T47D (cell line): ENCODE measurements at regions not wholly inside any gene's neighbourhood (a gene's known extent, or its start where the extent isn't known, plus 50 kb on each side); places are given as distances from the start of the nearest gene placed in this dataset.

Experiments used
- DNase-seq, 2 experiments: peaks; one replicate each; pipeline versions ENCODE4 v3.0.0 to v3.0.0-alpha.2; 2011 to 2012; ENCODE audit warnings: low read depth in 1 of 2, low spot score in 1 of 2
- JUND ChIP-seq: IDR thresholded peaks from 2 replicates; pipeline ENCODE4 v1.6.1; 2012; ENCODE audit warnings: low read depth
- in situ Hi-C: cut with HindIII; loops from 2 replicates; pipeline ENCODE4 v1.10.0; 2016; ENCODE audit warnings: low sequenced_read_pairs, low pct_unique_long_range_greater_than_20kb

DNA sequence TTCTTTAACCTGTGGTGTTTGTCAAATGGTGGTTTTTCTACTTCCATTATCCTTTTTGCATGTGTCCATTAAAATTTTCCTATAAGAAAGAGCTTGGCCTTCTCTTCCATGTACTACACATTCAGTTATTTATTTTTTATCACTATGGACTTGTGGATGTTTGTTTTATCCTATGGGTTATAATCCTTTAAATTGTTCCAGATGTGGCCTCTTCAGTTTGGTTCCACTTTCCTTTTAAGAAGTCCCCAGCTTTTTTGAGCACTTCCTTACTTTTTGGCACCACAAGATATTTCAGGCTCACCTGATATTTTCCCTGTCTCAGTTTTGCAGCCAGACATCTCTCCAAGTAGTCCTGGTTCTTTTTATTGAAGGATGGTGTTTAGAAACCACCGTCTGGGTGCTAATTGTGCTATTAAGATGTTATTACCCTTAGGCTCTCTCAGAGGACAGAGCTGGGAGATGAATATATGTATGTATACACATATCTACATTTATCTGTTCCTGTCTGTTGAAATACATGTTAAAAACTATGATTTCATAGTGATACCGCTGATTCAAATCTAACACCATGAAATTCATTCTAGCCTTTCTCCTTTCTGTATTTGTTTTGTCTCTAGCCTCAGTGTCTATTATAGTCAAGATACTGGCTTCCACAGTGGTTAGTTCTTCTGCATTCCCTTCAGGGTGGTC lies 408.5 kb upstream of the RGS6 start:
- in situ Hi-C loops: no loop called here
- TF ChIP-seq JUND: no peak
- DNase-seq: no peak

DNA sequence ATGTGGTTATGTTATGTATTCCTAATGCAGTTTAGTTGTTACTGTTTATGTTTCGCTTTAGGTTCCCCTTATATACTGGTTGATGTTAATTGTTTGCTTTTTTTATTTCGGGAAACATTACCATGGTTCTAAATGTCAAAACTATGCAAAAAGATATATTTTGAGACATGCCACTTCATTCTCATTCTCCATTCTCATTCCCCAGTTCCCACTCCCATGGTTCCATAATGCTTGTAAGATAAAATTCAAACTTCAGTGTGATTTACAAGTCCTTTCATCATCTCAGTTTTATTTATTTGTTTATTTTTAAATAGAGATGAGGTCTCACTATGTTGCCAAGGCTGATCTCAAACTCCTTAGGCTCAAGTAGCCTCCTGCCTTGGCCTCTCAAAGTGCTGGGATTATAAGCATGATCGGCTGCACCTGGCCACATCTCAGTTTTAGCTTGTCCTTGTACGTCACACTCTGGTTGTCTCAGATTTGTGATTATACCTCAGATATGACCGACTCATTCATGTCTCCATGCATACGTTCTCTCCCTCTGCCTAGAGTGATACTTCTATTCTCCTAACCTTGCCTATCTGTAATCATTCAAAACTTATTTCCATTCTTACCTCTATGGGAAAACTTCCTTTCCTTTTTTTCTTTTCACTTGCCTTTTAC lies 407.8 kb upstream of the RGS6 start:
- no peak for DNase-seq
- no peak for TF ChIP-seq JUND
- in situ Hi-C loops: no loop called here

DNA sequence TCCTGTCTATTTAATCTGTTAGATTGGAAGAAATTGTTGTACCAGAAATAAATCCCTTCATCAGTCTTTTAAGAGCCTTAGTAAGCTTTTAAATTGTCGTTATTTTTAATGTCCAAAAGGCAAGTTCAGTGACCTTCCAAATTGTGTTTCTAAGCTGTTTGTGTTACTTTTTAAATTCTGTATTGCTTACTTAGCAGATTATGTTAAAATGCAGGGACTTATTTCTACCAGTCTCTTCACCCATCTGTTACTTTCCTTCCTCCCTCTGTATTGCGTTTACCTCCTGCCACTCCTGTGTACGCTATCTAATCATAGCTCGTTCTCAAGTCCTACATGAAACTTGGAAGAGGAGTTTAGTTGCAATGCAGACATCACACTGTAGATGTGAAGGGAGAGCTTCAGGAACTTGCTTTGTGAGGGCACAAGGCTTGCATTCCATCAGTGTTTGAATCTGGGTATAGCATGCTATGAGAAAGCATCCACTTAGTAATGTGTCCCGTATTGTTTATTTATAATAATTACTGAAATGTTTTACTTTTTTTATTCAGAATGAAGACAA lies 406.5 kb upstream of the RGS6 start:
- no peak for TF ChIP-seq JUND
- in situ Hi-C loops: no loop called here
- DNase-seq: no peak

DNA sequence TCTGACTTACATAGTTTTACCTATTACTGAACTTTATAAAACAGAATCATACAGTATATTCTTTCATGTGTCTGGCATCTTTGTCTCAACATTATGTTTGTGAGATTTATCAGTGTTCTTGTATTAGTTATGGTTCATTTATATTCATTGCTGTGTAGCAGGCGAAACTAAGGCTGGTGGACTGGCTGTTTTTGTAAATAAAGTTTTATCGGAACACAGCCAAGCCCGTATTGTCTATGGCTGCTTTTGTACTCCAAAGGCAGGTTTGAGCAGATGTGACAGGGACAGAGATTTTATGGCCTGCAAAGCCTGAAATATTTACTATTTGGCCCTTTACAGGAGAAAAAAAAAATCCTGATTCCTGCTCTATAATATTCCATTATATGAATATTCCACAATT lies 405.8 kb upstream of the RGS6 start:
- in situ Hi-C loops: no loop called here
- DNase-seq: no peak
- no peak for TF ChIP-seq JUND

DNA sequence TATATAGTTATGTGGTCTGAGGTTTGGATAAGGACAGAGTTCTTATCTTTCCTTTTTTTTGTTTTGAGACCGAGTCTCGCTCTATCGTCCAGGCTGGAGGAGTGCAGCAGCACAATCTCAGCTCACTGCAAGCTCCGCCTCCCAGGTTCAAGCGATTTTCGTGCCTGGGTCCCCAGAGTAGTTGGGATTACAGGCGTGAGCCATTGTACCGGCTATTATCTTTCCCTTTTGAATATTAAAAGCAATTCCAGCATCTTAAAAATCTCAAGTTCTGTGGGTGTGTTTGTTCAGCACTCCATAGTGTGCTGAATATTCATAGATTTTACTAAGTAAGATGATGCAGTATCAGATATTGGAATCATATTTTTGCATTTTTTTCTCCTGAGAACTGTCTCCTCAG lies 404.4 kb upstream of the RGS6 start:
- in situ Hi-C loops: no loop called here
- DNase-seq: no peak
- TF ChIP-seq JUND: no peak

DNA sequence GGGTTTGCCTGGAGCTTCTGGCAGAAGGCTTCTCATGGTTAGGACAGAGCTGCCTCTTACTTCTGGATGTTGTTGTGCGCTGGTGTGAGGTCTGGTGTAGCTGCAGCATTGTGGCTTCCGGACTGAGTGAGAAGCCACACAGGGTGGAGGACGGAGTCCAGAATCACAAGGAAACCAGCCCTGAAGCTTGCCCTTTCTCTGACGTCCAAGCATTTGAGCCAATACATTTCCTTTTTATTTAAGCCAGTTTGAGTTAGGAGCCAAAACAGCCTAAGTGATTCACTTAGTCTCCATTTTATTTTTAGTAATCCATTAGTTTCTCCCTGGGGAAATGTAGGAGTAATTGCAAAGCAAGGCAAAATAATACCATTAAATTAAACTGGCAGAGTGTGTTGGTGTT lies 402.4 kb upstream of the RGS6 start:
- no peak for DNase-seq
- in situ Hi-C loops: no loop called here
- TF ChIP-seq JUND: no peak

DNA sequence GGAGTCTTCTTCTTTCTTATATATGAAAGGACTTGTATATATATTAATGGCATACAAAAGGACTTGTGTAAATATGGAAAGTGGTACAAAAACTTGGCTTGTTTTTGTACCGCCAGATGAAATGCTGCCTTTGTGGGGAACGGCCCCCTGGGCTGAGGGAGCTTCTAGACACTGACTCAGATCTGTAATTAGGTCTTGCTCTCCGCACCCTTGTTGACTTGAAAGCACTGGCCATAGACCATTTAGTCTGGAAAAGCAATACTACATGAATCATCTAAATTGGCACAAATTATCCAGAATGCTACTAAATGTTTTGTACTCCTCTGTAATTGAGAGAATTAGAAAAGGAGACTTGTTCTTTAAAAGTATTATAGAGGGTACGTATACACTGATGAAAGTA lies 399.9 kb upstream of the RGS6 start:
- no peak for TF ChIP-seq JUND

DNA sequence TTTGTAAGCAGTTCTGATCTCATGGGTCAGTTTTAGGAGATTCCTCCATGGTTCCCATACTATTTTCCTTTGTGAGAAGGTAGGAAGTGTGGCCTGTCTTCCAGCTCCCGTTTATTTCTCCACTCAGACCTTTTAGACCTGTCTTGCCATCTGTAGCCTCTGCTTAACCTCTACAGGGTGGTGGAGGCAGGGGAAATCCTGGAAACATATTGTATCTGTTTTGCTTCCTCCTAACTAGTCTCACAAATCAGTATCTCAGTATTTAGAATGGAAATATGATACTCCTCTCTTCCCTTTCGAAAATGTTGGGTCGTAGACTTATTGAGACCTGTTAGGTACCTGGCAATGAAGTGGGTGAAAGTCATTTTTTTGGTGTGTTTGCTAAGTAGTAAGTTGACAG lies 399.4 kb upstream of the RGS6 start:
- TF ChIP-seq JUND: no peak
- in situ Hi-C loops: no loop called here
- DNase-seq: no peak

More for the DNA sequence above, 399.9 kb upstream of the RGS6 start:
- in situ Hi-C loops: no loop called here
- no peak for DNase-seq

DNA sequence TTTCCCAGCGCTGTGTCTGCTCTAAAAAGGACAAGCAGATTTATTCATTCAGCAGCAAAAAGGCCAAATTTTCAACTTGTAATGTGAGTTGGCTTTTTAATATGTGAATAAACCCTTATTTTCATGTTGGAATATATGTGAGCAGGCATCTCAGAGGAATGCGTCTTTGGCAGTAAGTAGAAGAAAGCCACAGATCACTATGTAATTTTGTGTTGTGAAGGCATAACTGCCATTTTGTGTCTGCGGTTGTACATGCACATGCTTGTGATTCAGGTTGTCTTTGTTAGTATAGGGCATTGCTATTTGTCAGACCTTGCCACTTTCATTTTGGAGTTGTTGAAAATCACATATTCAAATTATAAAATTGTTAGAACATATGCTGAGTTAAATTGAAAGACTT lies 398.8 kb upstream of the RGS6 start:
- in situ Hi-C loops: no loop called here
- TF ChIP-seq JUND: no peak
- no peak for DNase-seq

DNA sequence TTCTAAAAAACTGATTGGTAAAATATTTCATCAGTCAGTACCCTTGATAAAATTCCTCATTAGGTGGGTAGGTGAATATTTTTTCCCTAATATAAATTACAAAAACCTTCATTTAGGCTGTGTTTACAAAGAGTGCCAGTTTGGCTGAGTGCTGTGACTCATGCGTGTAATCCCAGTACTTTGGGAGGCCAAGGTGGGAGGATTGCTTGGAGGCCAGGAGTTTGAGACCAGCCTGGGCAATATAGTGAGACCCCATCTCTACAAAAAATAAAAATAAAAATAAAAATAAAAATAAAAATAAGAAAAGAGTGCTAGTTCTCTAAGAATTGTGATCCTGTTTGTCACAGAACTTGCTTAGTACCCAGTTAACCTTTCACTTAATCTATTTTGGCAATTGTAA lies 398.4 kb upstream of the RGS6 start:
- TF ChIP-seq JUND: no peak
- DNase-seq: no peak
- in situ Hi-C loops: no loop called here

DNA sequence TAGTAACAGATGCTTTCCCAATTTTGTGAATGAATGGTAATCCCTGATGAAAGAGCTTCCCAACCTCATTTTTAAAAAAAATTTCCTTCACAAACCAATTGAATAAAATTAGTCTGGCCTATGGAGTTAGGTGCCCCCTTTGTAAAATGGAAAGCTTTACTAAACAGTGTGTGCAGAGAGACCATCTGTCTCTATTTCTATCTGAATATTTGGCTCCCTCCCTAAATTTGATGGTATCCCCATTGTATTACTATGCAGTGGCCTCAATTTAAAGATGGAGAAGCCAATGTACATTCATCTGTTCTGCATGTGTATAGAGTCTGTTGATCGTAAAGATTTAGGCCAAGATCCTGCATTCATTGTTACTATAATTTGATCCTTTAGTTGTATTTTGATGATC lies 397.7 kb upstream of the RGS6 start:
- no peak for DNase-seq
- no peak for TF ChIP-seq JUND
- in situ Hi-C loops: no loop called here

DNA sequence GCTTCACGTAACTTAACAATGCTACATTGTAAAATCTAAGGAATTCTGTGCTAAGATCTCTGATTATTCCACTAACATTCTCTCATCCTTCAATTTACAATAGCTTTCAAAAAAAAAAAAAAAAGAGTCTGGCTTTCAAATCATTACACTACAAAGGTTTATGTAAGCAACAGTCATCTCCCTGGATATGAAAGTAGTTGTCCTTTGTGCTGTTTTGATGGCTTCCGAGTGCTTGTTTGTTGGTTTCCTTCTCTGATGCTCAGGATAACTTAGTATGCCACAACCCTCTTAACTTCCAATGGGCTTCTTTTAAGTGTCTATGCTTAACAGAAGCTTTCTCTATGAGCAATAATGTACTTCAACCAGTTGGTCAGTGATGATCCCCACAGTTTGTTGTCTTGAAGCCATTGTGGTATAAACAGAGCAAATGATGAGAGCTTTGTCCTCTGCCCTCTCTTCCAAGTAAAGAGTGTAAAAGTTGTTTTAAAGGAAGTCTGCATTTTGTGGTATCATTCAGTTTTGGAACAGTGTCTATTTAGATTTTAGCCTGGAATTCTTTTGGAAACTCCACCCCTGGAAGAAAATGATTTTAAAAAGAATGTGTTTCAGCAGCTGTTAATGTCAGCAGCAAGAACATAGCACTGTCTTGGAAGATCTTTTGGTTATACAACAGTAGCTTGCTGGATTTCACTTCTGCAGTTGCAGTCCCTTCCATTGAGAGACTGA lies 396.1 kb upstream of the RGS6 start:
- no peak for DNase-seq
- no peak for TF ChIP-seq JUND
- in situ Hi-C loops: no loop called here
